Chondrocyte (in vitro differentiated cells): ENCODE measurements at regions not wholly inside any gene's neighbourhood (a gene's known extent, or its start where the extent isn't known, plus 50 kb on each side); places are given as distances from the start of the nearest gene placed in this dataset.

Experiments used
- DNase-seq: peaks from one replicate; pipeline ENCODE4 v3.0.0; 2021; ENCODE audit warnings: mixed read lengths, low spot score
- H3K27ac Mint-ChIP-seq: one replicate; pipeline ENCODE4 v1.8.0; 2021; ENCODE audit warnings: mild to moderate bottlenecking, moderate library complexity, mixed read lengths; ENCODE audit not compliant: unreplicated experiment
- H3K27me3 Mint-ChIP-seq: 2 replicates; pipeline ENCODE4 v1.8.0; 2021; ENCODE audit warnings: low read depth, mixed read lengths
- H3K36me3 Mint-ChIP-seq: 2 replicates; pipeline ENCODE4 v1.8.0; 2021; ENCODE audit warnings: low read depth, mixed read lengths
- H3K4me1 Mint-ChIP-seq: 2 replicates; pipeline ENCODE4 v1.8.0; 2021; ENCODE audit warnings: low read depth, mild to moderate bottlenecking, mixed read lengths
- H3K4me3 Mint-ChIP-seq: one replicate; pipeline ENCODE4 v1.8.0; 2021; ENCODE audit warnings: mild to moderate bottlenecking, moderate library complexity, mixed read lengths; ENCODE audit not compliant: unreplicated experiment
- H3K9me3 Mint-ChIP-seq: 2 replicates; pipeline ENCODE4 v1.8.0; 2021; ENCODE audit warnings: low read depth, mixed read lengths
- CTCF ChIP-seq: fragments of 200-600 bp; sonication (generic); IDR thresholded peaks from 2 replicates; pipeline ENCODE4 v1.5.0; 2021; ENCODE audit warnings: antibody characterized with exemption, mild to moderate bottlenecking, moderate library complexity

GRCh38 chr4:180437601-180438000 lies 1805.6 kb upstream of the TENM3 start:
- Mint-ChIP-seq H3K27me3 (no peaks in the 10 kb centered on the region), H3K36me3 (no peaks in the 10 kb centered on the region), H3K9me3 (no peaks in the 10 kb centered on the region), H3K4me1 (no peaks in the 10 kb centered on the region), H3K4me3 (no peak overlapping the region), H3K27ac (no peak overlapping the region)
- no peak for TF ChIP-seq CTCF
- no peak for DNase-seq

DNA sequence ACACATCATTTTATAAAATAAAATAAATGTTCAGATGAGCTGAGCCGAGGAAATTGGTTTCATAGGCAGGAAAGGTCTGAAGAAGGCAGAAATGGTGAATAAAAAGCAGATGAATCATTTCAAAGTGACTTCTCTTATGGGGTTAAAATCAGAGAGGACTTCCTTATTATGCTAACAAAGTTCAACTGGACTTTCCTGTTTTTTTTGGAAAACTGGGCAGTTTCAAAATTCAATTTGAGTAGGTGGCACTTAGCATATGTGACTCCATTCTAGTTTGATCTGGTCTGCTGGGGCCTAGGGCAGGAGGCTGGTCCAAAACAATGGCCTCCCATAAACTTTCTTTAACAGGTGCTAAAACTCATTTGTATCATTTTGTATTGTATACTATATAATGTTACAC lies 1794.9 kb upstream of the TENM3 start:
- H3K36me3 Mint-ChIP-seq: no peaks in the 10 kb centered on the region
- no peaks in the 10 kb centered on the region for H3K9me3 Mint-ChIP-seq
- TF ChIP-seq CTCF: no peak
- H3K27me3 Mint-ChIP-seq: no peaks in the 10 kb centered on the region
- no peaks in the 10 kb centered on the region for H3K4me1 Mint-ChIP-seq
- no peak overlapping the region for H3K27ac Mint-ChIP-seq
- DNase-seq: no peak
- H3K4me3 Mint-ChIP-seq: no peak overlapping the region

DNA sequence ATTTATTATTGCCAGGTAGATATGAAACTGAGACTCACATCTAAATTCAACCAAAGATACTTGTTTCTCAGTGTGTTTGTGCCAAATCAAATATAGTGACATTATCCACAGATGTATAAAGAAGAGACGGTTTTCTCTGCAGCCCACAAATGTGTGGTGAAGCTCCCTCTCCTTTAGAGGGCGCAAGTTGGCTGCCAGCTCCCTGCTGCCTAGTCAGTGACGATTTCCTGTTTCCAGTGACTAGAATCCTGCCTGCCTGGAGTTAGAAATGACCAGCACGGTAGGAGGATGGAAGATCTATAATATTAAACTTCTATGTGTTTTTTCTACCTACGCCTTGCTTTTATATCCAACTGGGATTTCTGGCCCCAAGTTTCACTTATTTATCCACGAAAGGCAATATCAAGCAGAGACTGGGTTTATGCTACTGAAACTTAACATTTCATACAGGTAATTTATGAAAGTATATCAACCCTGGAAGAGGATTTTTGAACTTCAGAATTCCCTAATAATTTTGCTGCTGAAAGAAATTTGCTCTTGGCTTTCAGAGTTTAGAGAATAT lies 1793.7 kb upstream of the TENM3 start:
- no peaks in the 10 kb centered on the region for H3K9me3 Mint-ChIP-seq
- DNase-seq: no peak
- H3K4me3 Mint-ChIP-seq: peak overlapping the region; percentile 15
- H3K27ac Mint-ChIP-seq: no peak overlapping the region
- H3K36me3 Mint-ChIP-seq: no peaks in the 10 kb centered on the region
- H3K27me3 Mint-ChIP-seq: no peaks in the 10 kb centered on the region
- peak; percentile 74 for TF ChIP-seq CTCF
- H3K4me1 Mint-ChIP-seq: no peaks in the 10 kb centered on the region

- Mint-ChIP-seq H3K36me3 (no peaks in the 10 kb centered on the region), H3K9me3 (no peaks in the 10 kb centered on the region), H3K4me1 (no peaks in the 10 kb centered on the region), H3K4me3 (no peak overlapping the region), H3K27me3 (no peaks in the 10 kb centered on the region), H3K27ac (no peak overlapping the region)
- TF ChIP-seq CTCF: no peak
- DNase-seq: no peak
Measured at GRCh38 chr4:180455226-180455625, 1788.0 kb upstream of the TENM3 start.

- no peak overlapping the region for H3K27ac Mint-ChIP-seq
- no peaks in the 10 kb centered on the region for H3K27me3 Mint-ChIP-seq
- TF ChIP-seq CTCF: peak; percentile 34
- DNase-seq: no peak
- H3K4me1 Mint-ChIP-seq: no peaks in the 10 kb centered on the region
- H3K4me3 Mint-ChIP-seq: no peak overlapping the region
- H3K36me3 Mint-ChIP-seq: no peaks in the 10 kb centered on the region
- no peaks in the 10 kb centered on the region for H3K9me3 Mint-ChIP-seq
Measured at GRCh38 chr4:180456928-180457327, 1786.3 kb upstream of the TENM3 start.
